ENCODE measurements at regions not wholly inside any gene's neighbourhood (a gene's known extent, or its start where the extent isn't known, plus 50 kb on each side); places are given as distances from the start of the nearest gene placed in this dataset.

- TF ChIP-seq, protein P1, sequence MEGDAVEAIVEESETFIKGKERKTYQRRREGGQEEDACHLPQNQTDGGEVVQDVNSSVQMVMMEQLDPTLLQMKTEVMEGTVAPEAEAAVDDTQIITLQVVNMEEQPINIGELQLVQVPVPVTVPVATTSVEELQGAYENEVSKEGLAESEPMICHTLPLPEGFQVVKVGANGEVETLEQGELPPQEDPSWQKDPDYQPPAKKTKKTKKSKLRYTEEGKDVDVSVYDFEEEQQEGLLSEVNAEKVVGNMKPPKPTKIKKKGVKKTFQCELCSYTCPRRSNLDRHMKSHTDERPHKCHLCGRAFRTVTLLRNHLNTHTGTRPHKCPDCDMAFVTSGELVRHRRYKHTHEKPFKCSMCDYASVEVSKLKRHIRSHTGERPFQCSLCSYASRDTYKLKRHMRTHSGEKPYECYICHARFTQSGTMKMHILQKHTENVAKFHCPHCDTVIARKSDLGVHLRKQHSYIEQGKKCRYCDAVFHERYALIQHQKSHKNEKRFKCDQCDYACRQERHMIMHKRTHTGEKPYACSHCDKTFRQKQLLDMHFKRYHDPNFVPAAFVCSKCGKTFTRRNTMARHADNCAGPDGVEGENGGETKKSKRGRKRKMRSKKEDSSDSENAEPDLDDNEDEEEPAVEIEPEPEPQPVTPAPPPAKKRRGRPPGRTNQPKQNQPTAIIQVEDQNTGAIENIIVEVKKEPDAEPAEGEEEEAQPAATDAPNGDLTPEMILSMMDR (IDR thresholded peaks at IDR 0.05; ENCODE audit: low read depth, low read length, missing input control), result no peak
- no peak for TF ChIP-seq RAD21 (IDR thresholded peaks at IDR 0.05)
- TF ChIP-seq, protein P2, sequence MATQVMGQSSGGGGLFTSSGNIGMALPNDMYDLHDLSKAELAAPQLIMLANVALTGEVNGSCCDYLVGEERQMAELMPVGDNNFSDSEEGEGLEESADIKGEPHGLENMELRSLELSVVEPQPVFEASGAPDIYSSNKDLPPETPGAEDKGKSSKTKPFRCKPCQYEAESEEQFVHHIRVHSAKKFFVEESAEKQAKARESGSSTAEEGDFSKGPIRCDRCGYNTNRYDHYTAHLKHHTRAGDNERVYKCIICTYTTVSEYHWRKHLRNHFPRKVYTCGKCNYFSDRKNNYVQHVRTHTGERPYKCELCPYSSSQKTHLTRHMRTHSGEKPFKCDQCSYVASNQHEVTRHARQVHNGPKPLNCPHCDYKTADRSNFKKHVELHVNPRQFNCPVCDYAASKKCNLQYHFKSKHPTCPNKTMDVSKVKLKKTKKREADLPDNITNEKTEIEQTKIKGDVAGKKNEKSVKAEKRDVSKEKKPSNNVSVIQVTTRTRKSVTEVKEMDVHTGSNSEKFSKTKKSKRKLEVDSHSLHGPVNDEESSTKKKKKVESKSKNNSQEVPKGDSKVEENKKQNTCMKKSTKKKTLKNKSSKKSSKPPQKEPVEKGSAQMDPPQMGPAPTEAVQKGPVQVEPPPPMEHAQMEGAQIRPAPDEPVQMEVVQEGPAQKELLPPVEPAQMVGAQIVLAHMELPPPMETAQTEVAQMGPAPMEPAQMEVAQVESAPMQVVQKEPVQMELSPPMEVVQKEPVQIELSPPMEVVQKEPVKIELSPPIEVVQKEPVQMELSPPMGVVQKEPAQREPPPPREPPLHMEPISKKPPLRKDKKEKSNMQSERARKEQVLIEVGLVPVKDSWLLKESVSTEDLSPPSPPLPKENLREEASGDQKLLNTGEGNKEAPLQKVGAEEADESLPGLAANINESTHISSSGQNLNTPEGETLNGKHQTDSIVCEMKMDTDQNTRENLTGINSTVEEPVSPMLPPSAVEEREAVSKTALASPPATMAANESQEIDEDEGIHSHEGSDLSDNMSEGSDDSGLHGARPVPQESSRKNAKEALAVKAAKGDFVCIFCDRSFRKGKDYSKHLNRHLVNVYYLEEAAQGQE (IDR thresholded peaks at IDR 0.05), result no peak
- TF ChIP-seq NR2F2 (IDR thresholded peaks at IDR 0.05), result no peak
- no peak for TF ChIP-seq JUND (IDR thresholded peaks at IDR 0.05)
- no peak for TF ChIP-seq TAF1 (conservative IDR thresholded peaks at IDR 0.05)
- TF ChIP-seq, protein P3, sequence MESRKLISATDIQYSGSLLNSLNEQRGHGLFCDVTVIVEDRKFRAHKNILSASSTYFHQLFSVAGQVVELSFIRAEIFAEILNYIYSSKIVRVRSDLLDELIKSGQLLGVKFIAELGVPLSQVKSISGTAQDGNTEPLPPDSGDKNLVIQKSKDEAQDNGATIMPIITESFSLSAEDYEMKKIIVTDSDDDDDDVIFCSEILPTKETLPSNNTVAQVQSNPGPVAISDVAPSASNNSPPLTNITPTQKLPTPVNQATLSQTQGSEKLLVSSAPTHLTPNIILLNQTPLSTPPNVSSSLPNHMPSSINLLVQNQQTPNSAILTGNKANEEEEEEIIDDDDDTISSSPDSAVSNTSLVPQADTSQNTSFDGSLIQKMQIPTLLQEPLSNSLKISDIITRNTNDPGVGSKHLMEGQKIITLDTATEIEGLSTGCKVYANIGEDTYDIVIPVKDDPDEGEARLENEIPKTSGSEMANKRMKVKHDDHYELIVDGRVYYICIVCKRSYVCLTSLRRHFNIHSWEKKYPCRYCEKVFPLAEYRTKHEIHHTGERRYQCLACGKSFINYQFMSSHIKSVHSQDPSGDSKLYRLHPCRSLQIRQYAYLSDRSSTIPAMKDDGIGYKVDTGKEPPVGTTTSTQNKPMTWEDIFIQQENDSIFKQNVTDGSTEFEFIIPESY (IDR thresholded peaks at IDR 0.05), result no peak
- no peak for TF ChIP-seq YY1 (IDR thresholded peaks at IDR 0.05)
- no peak for TF ChIP-seq GABPA (IDR thresholded peaks at IDR 0.05 in 1 of 2, conservative IDR thresholded peaks at IDR 0.05 in 1 of 2)
These were observed 2170.8 kb upstream of the PCDH20 start for GRCh38 chr13:63586467-63586866.

Data from liver (tissue), 3 donors.